ENCODE measurements at regions not wholly inside any gene's neighbourhood (a gene's known extent, or its start where the extent isn't known, plus 50 kb on each side); places are given as distances from the start of the nearest gene placed in this dataset.

GRCh38 chr4:141339391-141339790 is 118.7 kb downstream of the ZNF330 start:
- no peak for TF ChIP-seq CTCF (conservative IDR thresholded peaks at IDR 0.05)
- TF ChIP-seq EZH2 (IDR thresholded peaks at IDR 0.05; ENCODE audit: low read depth): no peak
